Jurkat, Clone E6-1 (cell line): ENCODE measurements at regions not wholly inside any gene's neighbourhood (a gene's known extent, or its start where the extent isn't known, plus 50 kb on each side); places are given as distances from the start of the nearest gene placed in this dataset.
"Not testable (repeated sequence)": the region's sequence is repeated elsewhere in the genome, so short reads cannot be mapped to it uniquely, and the experiment has no call there.

Experiments
- DNase-seq: peaks from one replicate; pipeline ENCODE4 v3.0.0-alpha.2; 2011; ENCODE audit warnings: low read depth, low spot score
- H3K4me3 ChIP-seq: 2 replicates; pipeline ENCODE4 v1.5.1; 2011; ENCODE audit warnings: mild to moderate bottlenecking, low read length, control low read depth, moderate library complexity

DNA sequence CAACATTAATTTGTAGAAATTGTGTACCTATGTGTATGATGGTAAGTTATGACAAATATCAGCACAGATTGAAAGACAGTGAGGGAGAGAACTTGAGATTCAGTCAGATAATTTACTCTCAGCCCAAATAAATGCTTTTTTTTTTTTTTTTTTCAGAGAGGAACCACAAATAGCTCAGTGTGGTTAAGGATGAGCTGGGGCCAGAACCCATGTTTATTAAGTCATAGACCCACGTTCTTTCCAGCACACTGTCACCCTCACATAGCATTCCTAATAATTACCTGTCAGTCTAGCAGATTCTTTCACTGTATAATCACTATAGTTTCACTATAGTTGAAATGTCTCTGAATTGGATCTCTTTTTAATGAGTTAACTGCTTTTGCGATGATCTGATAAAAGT is 246.1 kb downstream of the ZIC1 start:
- no peak overlapping the region for H3K4me3 ChIP-seq
- DNase-seq: no peak

DNA sequence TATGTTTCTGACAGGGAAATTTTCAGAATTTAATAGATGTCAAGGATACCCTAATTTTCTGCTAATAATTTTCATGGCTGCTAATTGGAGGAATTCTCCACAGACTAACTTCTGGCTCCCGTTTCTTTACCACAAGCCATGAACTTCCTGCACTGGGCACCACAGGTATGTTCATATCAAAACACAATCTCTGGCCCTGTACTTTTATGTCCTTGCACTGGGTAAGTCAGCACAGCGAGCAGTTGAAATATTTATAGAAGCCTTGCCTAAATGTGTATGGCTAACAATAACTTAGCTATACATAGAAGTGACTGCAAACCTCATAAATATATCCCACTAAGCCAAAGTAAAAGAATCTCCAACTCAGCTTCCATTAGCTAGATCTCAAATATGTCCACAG is 246.9 kb downstream of the ZIC1 start:
- no peak for DNase-seq
- no peak overlapping the region for H3K4me3 ChIP-seq

DNA sequence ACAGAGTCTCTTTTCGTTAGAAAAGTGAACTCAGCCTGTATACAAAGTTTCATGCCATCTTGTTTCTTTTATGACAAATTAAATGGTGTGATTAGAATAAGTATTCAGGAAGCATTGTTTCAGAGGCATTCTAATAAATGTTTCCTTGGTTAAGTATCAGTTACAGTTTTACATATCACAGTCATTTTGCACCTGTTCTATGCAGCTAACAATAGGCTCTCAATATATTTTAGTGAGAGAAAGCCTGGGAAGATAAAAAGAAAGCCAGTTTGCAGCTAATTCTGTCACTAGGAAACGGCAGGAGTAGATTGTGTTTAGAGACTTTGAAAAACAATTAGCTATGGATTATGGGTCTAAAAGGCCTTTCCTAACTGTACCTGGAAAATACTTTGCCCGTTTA is 252.8 kb downstream of the ZIC1 start:
- DNase-seq: no peak
- H3K4me3 ChIP-seq: no peak overlapping the region

DNA sequence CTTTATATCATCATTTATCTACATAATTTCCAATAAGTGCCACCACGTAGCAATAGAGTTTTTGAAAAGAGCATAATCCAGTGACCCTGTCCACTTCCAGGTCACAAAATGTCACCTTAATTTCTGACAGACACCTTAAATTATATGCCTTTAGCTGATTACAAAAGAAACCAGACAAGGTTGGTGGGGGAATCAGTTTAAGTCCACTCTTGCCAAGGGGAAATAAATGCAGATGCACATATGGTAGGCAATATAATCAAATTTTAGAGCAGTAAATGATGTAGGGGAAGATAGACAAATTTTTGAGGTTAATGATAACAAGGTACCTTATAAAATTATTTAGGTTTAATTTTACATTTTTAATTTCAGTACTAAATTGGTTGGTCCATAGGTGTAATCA is 253.5 kb downstream of the ZIC1 start:
- H3K4me3 ChIP-seq: no peak overlapping the region
- no peak for DNase-seq

GRCh38 chr3:147669077-147669476 is 259.9 kb downstream of the ZIC1 start:
- DNase-seq: no peak

GRCh38 chr3:147672035-147672434 is 262.9 kb downstream of the ZIC1 start:
- H3K4me3 ChIP-seq: no peak overlapping the region
- no peak for DNase-seq

More at GRCh38 chr3:147669077-147669476, 259.9 kb downstream of the ZIC1 start:
- H3K4me3 ChIP-seq: no peak overlapping the region

GRCh38 chr3:147672436-147672835 is 263.3 kb downstream of the ZIC1 start:
- H3K4me3 ChIP-seq: no peak overlapping the region
- no peak for DNase-seq

DNA sequence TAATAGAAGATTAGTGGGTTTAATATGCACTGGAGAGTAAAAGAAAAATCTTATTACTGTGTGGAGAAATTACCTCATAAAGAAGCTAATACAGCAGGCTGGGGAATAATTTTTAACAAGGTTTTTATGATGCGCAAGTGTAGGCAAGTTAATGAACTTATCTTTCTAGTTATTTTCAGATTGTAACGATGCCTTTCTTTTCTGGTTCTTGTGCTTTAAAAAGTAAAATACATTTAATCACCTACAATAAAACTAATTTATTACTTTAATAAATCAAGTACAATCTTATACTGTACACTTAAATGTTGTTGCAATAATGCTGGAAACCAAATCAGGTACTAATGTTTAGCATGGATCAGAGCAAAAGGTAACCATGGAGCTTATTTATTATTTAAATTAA is 266.6 kb downstream of the ZIC1 start:
- no peak for DNase-seq
- no peak overlapping the region for H3K4me3 ChIP-seq

GRCh38 chr3:147680837-147681483 is 271.8 kb downstream of the ZIC1 start:
- no peak overlapping the region for H3K4me3 ChIP-seq
- DNase-seq: no peak

DNA sequence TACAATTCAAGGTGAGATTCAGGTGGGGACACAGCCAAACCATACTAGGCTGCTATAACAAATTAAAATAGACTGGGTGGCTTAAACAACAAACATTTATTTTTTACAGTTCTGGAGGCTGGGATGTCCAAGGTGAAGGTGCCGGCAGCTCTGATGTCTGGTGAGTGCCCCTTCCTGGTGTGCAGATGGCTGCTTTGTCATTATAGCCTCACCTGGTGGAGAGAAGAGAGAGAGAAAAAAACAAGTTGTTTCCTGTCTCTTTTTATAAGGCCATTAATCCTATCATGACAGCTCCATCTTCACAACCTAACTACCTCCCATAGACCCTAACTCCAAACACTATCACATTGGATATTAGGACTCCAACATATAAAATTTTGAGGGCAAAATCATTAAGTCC is 279.7 kb downstream of the ZIC1 start:
- no peak overlapping the region for H3K4me3 ChIP-seq
- DNase-seq: no peak

GRCh38 chr3:147699175-147699838 is 290.1 kb downstream of the ZIC1 start:
- no peak overlapping the region for H3K4me3 ChIP-seq
- no peak for DNase-seq

- no peak overlapping the region for H3K4me3 ChIP-seq
- no peak for DNase-seq
Measured at GRCh38 chr3:147701195-147701594, 292.0 kb downstream of the ZIC1 start.

- no peak overlapping the region for H3K4me3 ChIP-seq
- DNase-seq: no peak
Measured at GRCh38 chr3:147702509-147702908, 293.3 kb downstream of the ZIC1 start.

DNA sequence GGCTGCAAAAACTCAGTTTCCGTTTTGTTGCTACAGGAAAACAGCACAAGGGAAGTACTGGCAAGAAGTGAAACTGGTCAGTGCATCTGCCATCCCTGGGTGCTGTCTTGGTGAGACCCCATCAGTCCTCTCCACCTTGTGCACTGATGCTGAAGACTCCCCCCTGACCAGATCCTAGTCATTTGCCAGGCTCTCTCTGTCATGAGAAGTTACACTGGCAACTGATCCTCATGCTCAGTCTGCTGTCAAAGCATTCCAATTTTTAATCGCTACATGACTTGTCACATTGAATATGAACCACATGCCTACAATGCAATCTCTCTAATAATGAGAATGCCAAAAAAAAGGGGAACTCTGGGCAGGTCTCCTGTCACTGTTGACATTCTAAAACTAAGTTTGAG is 296.5 kb downstream of the ZIC1 start:
- no peak for DNase-seq
- H3K4me3 ChIP-seq: no peak overlapping the region

- not testable (repeated sequence) for DNase-seq, H3K4me3 ChIP-seq
Measured at GRCh38 chr3:147710753-147711152, 301.6 kb downstream of the ZIC1 start.

GRCh38 chr3:147712357-147712756 is 303.2 kb downstream of the ZIC1 start:
- no peak overlapping the region for H3K4me3 ChIP-seq
- no peak for DNase-seq

DNA sequence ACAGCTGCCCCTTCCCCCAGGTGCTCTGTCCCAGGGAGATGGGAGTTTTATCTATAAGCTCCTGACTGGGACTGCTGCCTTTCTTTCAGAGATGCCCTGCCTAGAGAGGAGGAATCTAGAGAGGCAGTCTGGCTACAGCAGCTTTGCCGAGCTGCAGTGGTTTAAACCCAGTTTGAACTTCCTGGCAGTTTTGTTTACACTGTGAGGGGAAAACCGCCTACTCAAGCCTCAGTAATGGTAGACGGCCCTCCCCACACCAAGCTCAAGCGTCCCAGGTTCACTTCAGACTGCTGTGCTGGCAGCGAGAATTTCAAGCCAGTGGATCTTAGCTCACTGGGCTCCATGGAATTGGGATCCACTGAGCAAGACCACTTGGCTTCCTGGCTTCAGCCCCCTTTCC is 303.6 kb downstream of the ZIC1 start:
- H3K4me3 ChIP-seq, DNase-seq: not testable (repeated sequence)

DNA sequence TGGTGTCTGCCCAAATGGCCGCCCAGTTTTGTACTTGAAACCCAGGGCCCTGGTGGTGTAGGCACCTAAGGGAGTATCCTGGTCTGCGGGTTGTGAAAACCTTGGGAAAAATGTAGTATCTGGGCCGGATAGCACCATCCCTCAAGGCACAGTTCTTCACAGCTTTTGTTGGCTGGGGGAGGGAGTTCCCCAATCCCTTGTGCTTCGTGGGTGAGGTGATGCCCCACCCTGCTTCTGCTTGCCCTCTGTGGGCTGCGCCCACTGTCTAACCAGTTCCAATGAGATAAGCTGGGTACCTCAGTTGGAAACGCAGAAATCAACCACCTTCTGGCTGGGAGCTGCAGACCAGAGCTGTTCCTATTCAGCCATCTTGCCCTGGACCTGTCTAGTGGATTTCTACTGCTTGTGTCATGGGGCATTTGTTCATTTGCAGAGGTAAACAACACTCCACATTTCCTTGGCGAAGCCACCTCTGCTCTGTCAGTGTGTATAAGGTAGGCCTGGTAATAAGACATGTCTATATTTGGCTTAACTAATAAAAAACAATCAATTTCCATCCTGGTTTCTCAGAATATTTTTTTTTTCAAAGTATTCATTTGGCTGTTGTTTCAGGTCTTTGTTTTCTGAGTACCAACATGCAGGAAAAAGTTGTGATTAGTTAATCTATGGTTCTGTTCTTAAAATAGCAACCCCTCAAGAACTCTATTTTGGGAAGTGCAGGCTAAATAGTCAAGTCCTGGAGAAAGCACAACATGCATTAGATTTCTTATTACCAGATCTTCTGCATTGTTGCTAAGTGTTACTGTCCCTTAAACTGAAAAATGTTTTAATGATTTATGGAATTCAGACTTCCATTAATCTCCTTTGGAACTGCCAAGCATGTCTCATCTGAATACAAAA is 304.3 kb downstream of the ZIC1 start:
- DNase-seq: no peak
- H3K4me3 ChIP-seq: no peak overlapping the region

DNA sequence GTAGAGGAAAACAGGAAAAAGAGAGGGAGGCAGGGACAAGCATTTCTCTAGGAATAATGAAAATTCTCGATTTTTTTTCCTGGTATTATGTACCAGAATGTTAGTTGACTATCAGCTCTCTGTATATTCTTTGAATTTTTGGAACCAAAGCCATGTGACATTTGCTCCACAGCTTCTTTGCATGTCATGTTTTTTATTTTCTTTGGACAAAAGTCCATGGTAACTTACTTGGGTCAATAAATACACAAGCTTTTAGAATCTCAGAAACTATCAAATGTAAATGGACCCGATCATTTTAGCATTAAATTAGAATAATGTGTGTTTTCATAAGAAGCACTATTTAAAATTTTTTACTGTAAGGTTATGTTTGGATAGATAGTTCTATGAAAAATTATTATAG is 320.5 kb downstream of the ZIC1 start:
- DNase-seq: no peak

DNA sequence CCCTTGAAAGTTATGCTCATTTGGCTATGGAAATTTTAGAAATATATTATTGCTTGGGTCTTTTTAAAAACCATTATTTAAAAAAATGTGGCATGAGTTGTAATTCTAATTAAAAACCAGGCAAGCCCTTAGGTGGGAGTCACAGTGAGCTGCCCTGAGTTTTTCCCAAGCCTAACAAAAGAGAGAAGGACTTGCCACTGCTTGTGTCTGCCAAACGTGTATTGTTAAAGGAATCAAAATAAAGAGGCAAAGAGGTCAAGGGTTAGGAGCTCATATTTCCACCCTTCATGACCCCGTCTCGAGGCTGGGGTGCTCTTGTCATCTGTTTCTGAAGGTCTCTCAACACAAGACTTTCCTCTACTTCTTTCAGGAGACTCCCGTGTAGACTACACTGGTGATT is 321.1 kb downstream of the ZIC1 start:
- no peak for DNase-seq

More for the DNA sequence above, 320.5 kb downstream of the ZIC1 start:
- H3K4me3 ChIP-seq: no peak overlapping the region

More for the DNA sequence above, 321.1 kb downstream of the ZIC1 start:
- H3K4me3 ChIP-seq: no peak overlapping the region
